ENCODE measurements at regions not wholly inside any gene's neighbourhood (a gene's known extent, or its start where the extent isn't known, plus 50 kb on each side); places are given as distances from the start of the nearest gene placed in this dataset.
"Not testable (repeated sequence)": the region's sequence is repeated elsewhere in the genome, so short reads cannot be mapped to it uniquely, and the experiment has no call there.

DNA sequence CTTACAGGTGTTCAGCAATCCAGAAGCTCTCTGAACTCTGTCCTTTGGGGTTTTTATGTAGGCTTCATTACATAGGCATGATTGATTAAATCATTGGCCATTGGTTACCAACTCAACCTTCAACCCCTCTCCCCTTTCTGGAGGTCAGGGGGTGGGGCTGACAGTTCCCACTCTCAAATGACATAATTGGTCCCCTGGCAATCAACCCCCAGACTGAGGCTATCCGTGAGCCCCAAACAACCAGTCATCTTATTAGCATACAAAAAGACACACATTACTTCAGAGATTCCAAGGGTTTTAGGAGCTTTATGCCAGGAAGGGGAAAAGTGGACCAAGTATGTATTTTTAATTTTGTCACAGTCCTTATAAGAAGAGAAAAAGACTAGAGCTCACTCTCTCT, 92.1 kb downstream of the ZNF467 start:
- DNase-seq (ENCODE audit: low read depth in 1 of 2, low spot score in 1 of 2), result no peak
- Histone ChIP-seq H3K9me3 (ENCODE audit: low read depth) (no peaks in the 10 kb centered on the region), H3K4me3 (no peak overlapping the region), H3K4me1 (ENCODE audit: low read depth) (peaks cover 14% of the 10 kb centered on the region), H3K27ac (no peak overlapping the region), H3K36me3 (no peaks in the 10 kb centered on the region), H3K27me3 (no peaks in the 10 kb centered on the region)
- TF ChIP-seq, protein P1, sequence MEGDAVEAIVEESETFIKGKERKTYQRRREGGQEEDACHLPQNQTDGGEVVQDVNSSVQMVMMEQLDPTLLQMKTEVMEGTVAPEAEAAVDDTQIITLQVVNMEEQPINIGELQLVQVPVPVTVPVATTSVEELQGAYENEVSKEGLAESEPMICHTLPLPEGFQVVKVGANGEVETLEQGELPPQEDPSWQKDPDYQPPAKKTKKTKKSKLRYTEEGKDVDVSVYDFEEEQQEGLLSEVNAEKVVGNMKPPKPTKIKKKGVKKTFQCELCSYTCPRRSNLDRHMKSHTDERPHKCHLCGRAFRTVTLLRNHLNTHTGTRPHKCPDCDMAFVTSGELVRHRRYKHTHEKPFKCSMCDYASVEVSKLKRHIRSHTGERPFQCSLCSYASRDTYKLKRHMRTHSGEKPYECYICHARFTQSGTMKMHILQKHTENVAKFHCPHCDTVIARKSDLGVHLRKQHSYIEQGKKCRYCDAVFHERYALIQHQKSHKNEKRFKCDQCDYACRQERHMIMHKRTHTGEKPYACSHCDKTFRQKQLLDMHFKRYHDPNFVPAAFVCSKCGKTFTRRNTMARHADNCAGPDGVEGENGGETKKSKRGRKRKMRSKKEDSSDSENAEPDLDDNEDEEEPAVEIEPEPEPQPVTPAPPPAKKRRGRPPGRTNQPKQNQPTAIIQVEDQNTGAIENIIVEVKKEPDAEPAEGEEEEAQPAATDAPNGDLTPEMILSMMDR (IDR thresholded peaks at IDR 0.05; ENCODE audit: low read depth, low read length), result no peak

DNA sequence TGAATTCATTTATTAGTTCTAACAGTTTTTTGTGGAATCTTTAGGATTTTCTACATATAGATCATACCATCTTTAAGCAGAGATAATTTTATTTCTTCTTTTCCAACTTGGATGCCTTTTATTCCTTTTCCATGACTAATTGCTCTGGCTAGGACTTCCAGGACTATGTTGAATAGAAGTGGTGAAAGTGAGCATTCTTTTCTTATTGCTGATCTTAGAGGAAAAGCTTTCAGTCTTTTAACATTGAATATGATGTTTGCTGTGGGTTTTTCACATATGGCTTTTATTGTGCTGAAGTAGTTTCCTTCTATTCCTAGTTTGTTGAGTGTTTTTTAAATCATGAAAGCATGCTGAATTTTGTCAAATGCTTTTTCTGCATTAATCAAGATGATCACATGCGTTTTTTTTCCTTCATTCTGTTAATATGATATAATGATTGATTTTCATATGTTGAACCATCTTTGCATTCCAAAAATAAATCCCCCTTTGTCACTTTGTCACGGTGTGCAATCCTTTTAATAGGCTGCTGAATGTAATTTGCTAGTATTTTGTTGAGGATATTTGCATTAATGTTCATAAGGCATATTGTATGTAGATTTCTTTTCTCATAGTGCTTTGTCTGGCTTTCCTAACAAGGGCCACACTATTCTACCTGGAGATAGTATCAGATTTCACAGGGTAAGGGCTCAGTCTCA, 92.9 kb downstream of the ZNF467 start:
- Histone ChIP-seq H3K27ac (no peak overlapping the region), H3K4me1 (ENCODE audit: low read depth) (peaks cover 14% of the 10 kb centered on the region), H3K36me3 (no peaks in the 10 kb centered on the region), H3K27me3 (no peaks in the 10 kb centered on the region), H3K4me3 (no peak overlapping the region), H3K9me3 (ENCODE audit: low read depth) (no peaks in the 10 kb centered on the region)
- peak in 1 of 2 donors; percentile 30 for DNase-seq (ENCODE audit: low read depth in 1 of 2, low spot score in 1 of 2)
- TF ChIP-seq, protein P1 (IDR thresholded peaks at IDR 0.05; ENCODE audit: low read depth, low read length), result no peak

DNA sequence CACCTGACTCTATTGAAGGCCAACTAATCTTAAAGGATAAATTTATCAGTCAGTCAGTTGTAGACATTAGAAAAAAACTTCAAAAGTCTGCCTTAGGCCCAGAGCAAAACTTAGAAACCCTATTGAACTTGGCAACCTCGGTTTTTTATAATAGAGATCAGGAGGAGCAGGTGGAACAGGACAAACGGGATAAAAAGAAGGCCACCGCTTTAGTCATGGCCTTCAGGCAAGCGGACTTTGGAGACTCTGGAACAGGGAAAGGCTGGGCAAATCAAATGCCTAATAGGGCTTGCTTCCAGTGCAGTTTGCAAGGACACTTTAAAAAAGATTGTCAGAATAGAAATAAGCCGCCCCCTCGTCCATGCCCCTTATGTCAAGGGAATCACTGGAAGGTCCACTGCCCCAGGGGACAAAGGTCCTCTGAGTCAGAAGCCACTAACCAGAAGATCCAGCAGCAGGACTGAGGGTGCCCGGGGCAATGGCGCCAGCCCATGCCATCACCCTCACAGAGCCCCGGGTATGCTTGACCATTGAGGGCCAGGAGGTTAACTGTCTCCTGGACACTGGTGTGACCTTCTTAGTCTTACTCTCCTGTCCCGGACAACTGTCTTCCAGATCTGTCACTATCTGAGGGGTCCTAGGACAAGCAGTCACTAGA, 98.5 kb downstream of the ZNF467 start:
- not testable (repeated sequence) for H3K9me3 ChIP-seq (ENCODE audit: low read depth); H3K36me3 ChIP-seq

DNA sequence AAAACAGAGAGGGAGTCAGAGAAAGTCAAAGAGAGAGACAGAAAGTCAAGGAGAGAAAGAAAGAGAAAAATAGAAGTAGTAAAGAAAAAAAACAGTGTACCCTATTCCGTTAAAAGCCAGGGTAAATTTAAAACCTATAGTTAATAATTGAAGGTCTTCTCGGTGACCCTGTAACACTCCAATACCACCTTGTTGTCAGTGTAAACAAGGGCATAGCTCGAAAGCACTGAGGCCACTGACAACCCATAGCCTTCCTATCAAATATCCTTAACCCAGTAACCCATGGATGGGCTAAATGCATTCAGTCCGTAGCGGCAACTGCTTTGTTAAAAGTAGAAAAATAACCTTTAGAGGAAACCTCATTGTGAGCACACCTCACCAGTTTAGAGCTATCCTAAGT, 100.4 kb downstream of the ZNF467 start:
- no peaks in the 10 kb centered on the region for H3K36me3 ChIP-seq
- no peaks in the 10 kb centered on the region for H3K27me3 ChIP-seq
- H3K4me1 ChIP-seq (ENCODE audit: low read depth), result peaks cover 2% of the 10 kb centered on the region
- no peak for DNase-seq (ENCODE audit: low read depth in 1 of 2, low spot score in 1 of 2)
- H3K9me3 ChIP-seq (ENCODE audit: low read depth), result no peaks in the 10 kb centered on the region
- H3K4me3 ChIP-seq, result no peak overlapping the region
- H3K27ac ChIP-seq, result no peak overlapping the region
- TF ChIP-seq, protein P1 (IDR thresholded peaks at IDR 0.05; ENCODE audit: low read depth, low read length), result no peak

More for the DNA sequence above, 98.5 kb downstream of the ZNF467 start:
- H3K4me3 ChIP-seq; H3K27ac ChIP-seq; DNase-seq (ENCODE audit: low read depth in 1 of 2, low spot score in 1 of 2); H3K4me1 ChIP-seq (ENCODE audit: low read depth); H3K27me3 ChIP-seq: not testable (repeated sequence)

DNA sequence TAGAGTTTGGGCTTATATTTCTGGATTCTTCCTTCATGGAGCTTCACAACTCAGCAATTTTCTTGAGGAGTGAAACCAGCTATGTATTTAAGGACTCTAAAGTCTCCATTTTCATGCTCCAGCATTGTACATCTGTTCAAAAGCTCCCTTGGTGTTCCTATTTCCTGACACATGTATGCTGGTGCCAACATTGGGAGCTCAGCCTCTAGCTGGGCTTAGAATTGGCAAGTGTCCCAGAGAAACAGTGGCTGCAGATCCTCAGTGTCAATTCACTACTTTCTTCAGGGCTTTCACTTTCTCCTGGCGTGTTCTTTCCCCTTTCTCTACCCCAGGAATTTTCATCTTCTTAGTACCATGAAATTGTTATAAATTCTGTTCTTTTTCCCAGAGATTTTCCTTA, 103.1 kb downstream of the ZNF467 start:
- no peak overlapping the region for H3K4me3 ChIP-seq
- no peaks in the 10 kb centered on the region for H3K9me3 ChIP-seq (ENCODE audit: low read depth)
- no peak overlapping the region for H3K27ac ChIP-seq
- peaks cover 2% of the 10 kb centered on the region for H3K4me1 ChIP-seq (ENCODE audit: low read depth)
- no peaks in the 10 kb centered on the region for H3K36me3 ChIP-seq
- peak; percentile 27 to 87 for DNase-seq (ENCODE audit: low read depth in 1 of 2, low spot score in 1 of 2)
- TF ChIP-seq, protein P1 (IDR thresholded peaks at IDR 0.05; ENCODE audit: low read depth, low read length), result no peak
- H3K27me3 ChIP-seq, result no peaks in the 10 kb centered on the region

DNA sequence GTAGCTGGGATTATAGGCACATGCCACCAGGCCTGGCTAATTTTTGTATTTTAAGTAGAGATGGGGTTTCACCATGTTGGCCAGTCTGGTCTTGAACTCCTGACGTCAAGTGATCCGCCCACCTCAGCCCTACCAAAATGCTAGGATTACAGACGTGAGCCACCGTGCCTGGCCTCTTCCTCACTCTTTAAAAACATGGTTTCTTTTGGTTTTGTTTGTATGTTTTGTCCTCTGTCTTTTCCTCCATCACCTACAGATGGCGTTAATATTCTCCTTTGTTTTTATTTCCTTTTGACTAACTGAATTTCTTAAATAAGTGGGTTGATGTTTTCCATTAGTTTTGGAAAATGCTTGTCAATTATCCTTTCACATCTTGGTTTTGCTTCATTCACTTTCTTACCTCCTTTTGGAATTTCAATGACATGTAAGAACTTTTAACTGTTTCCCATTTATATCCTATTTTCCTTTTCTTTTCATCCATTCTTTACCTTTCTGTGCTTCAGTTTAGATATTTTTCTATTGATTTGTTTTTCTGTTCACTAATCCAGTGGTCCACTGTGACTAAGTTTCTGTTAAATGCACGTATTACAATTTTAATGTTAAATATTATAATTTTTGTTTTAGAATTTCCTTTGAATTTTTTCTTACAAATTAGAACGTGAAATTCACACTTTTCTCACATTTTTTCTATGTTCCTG, 104.1 kb downstream of the ZNF467 start:
- Histone ChIP-seq H3K4me1 (ENCODE audit: low read depth) (peaks cover 2% of the 10 kb centered on the region), H3K27me3 (no peaks in the 10 kb centered on the region), H3K36me3 (no peaks in the 10 kb centered on the region), H3K4me3 (no peak overlapping the region), H3K27ac (no peak overlapping the region), H3K9me3 (ENCODE audit: low read depth) (no peaks in the 10 kb centered on the region)
- DNase-seq (ENCODE audit: low read depth in 1 of 2, low spot score in 1 of 2), result peak in 1 of 2 donors; percentile 58
- TF ChIP-seq, protein P1 (IDR thresholded peaks at IDR 0.05; ENCODE audit: low read depth, low read length), result peak; percentile 56

Data from cardiac muscle cell (in vitro differentiated cells and primary cell).